ENCODE measurements at regions not wholly inside any gene's neighbourhood (a gene's known extent, or its start where the extent isn't known, plus 50 kb on each side); places are given as distances from the start of the nearest gene placed in this dataset.
"Not testable (repeated sequence)": the region's sequence is repeated elsewhere in the genome, so short reads cannot be mapped to it uniquely, and the experiment has no call there.

GRCh38 chr1:22210176-22210575, 67.3 kb upstream of the WNT4 start:
- in situ Hi-C loops (cut with HindIII; ENCODE audit: low pct_ligation_motif_present, low sequenced_read_pairs) = no loop called here
- Histone ChIP-seq H3K27me3 (replicated peaks) (peaks cover 70% of the 10 kb centered on the region), H3K36me3 (replicated peaks) (no peaks in the 10 kb centered on the region), H3K27ac (no peak overlapping the region), H3K4me3 (ENCODE audit: low read depth, low read length) (no peak overlapping the region)
- TF ChIP-seq CTCF (IDR thresholded peaks at IDR 0.05; ENCODE audit: low read depth, low read length, missing control alignments) = no peak
- no peak for DNase-seq

- Histone ChIP-seq H3K4me3 (ENCODE audit: low read depth, low read length) (no peak overlapping the region), H3K36me3 (replicated peaks) (no peaks in the 10 kb centered on the region), H3K27ac (no peak overlapping the region), H3K27me3 (replicated peaks) (peaks cover 68% of the 10 kb centered on the region)
- no peak for DNase-seq
- no peak for TF ChIP-seq CTCF (IDR thresholded peaks at IDR 0.05; ENCODE audit: low read depth, low read length, missing control alignments)
- in situ Hi-C loops (cut with HindIII; ENCODE audit: low pct_ligation_motif_present, low sequenced_read_pairs) = no loop called here
These were observed 67.7 kb upstream of the WNT4 start for GRCh38 chr1:22210636-22211035.

GRCh38 chr1:22211459-22211858, 68.6 kb upstream of the WNT4 start:
- in situ Hi-C loops (cut with HindIII; ENCODE audit: low pct_ligation_motif_present, low sequenced_read_pairs); H3K4me3 ChIP-seq (ENCODE audit: low read depth, low read length); H3K36me3 ChIP-seq (replicated peaks); DNase-seq; H3K27ac ChIP-seq: not testable (repeated sequence)
- H3K27me3 ChIP-seq (replicated peaks) = peaks cover 67% of the 10 kb centered on the region

- TF ChIP-seq CTCF (IDR thresholded peaks at IDR 0.05; ENCODE audit: low read depth, low read length, missing control alignments) = no peak
- H3K27ac ChIP-seq = no peak overlapping the region
- no peaks in the 10 kb centered on the region for H3K36me3 ChIP-seq (replicated peaks)
- H3K27me3 ChIP-seq (replicated peaks) = peaks cover 58% of the 10 kb centered on the region
- no peak overlapping the region for H3K4me3 ChIP-seq (ENCODE audit: low read depth, low read length)
- in situ Hi-C loops (cut with HindIII; ENCODE audit: low pct_ligation_motif_present, low sequenced_read_pairs) = no loop called here
- DNase-seq = no peak
These were observed 69.7 kb upstream of the WNT4 start for GRCh38 chr1:22212400-22213233.

- Histone ChIP-seq H3K27ac (no peak overlapping the region), H3K27me3 (replicated peaks) (peaks cover 28% of the 10 kb centered on the region), H3K4me3 (ENCODE audit: low read depth, low read length) (no peak overlapping the region), H3K36me3 (replicated peaks) (no peaks in the 10 kb centered on the region)
- in situ Hi-C loops (cut with HindIII; ENCODE audit: low pct_ligation_motif_present, low sequenced_read_pairs) = no loop called here
- no peak for TF ChIP-seq CTCF (IDR thresholded peaks at IDR 0.05; ENCODE audit: low read depth, low read length, missing control alignments)
- no peak for DNase-seq
These were observed 73.5 kb upstream of the WNT4 start for GRCh38 chr1:22216210-22216883.

GRCh38 chr1:22216966-22217365, 74.1 kb upstream of the WNT4 start:
- in situ Hi-C loops (cut with HindIII; ENCODE audit: low pct_ligation_motif_present, low sequenced_read_pairs) = no loop called here

More at GRCh38 chr1:22216966-22217365, 74.1 kb upstream of the WNT4 start:
- H3K36me3 ChIP-seq (replicated peaks) = no peaks in the 10 kb centered on the region
- peaks cover 26% of the 10 kb centered on the region for H3K27me3 ChIP-seq (replicated peaks)
- no peak overlapping the region for H3K27ac ChIP-seq
- no peak for TF ChIP-seq CTCF (IDR thresholded peaks at IDR 0.05; ENCODE audit: low read depth, low read length, missing control alignments)
- DNase-seq = no peak
- no peak overlapping the region for H3K4me3 ChIP-seq (ENCODE audit: low read depth, low read length)
